ENCODE measurements at regions not wholly inside any gene's neighbourhood (a gene's known extent, or its start where the extent isn't known, plus 50 kb on each side); places are given as distances from the start of the nearest gene placed in this dataset.
"Not testable (repeated sequence)": the region's sequence is repeated elsewhere in the genome, so short reads cannot be mapped to it uniquely, and the experiment has no call there.

GRCh38 chr18:10105118-10105517 is 191.3 kb downstream of the VAPA start:
- TF ChIP-seq CTCF (conservative IDR thresholded peaks at IDR 0.05; ENCODE audit: low read length); EZH2phosphoT487 (IDR thresholded peaks at IDR 0.05; ENCODE audit: borderline replicate concordance): not testable (repeated sequence)
